Endothelial cell of umbilical vein (primary cell): ENCODE measurements at regions not wholly inside any gene's neighbourhood (a gene's known extent, or its start where the extent isn't known, plus 50 kb on each side); places are given as distances from the start of the nearest gene placed in this dataset.

Experiments used
- BruUV-seq: library from RNA; stranded (reverse); fragments of 400-500 nt; replicated peaks from 2 replicates; lab custom pipeline; 2021; lab: Mats Ljungman, UMichigan
- CTCF ChIA-PET: fragments of 300-600, 350-600 bp; sonication (Branson Sonifier 250); formaldehyde crosslinking; loops from one replicate; lab custom pipeline; 2021; ENCODE audit warnings: antibody characterized with exemption, inconsistent platforms; lab: Charles Lee
- POLR2A ChIA-PET: fragments of 300-600, 350-600 bp; sonication (Branson Sonifier 250); formaldehyde crosslinking; loops from one replicate; lab custom pipeline; 2021; ENCODE audit warnings: antibody characterized with exemption, inconsistent platforms; lab: Charles Lee
- DNase-seq: peaks from one replicate; pipeline ENCODE4 v3.0.0-alpha.2; 2011; ENCODE audit warnings: low read depth, low spot score
- FAIRE-seq: peaks from 2 replicates; lab custom pipeline; 2011; peaks lifted over from hg19 to GRCh38; lab: Jason Lieb, UNC
- H2AFZ ChIP-seq: 2 replicates; pipeline ENCODE4 v1.6.0; 2012; ENCODE audit warnings: low read depth, low read length, control low read depth, inconsistent platforms
- H3K27ac ChIP-seq: 2 replicates; pipeline ENCODE4 v1.5.1; 2011; ENCODE audit warnings: low read depth, mild to moderate bottlenecking, control low read depth, low read length, moderate library complexity; ENCODE audit not compliant: insufficient read depth
- H3K27me3 ChIP-seq, 2 experiments: 2 replicates each; pipeline versions ENCODE4 v1.6.0 to v1.6.1; 2011; ENCODE audit warnings: low read length in 2 of 2, mixed read lengths in 1 of 2; ENCODE audit not compliant: control insufficient read depth in 2 of 2, insufficient read depth in 2 of 2
- H3K36me3 ChIP-seq, 2 experiments: 2 replicates in 1 of 2; 3 replicates in 1 of 2; pipeline ENCODE4 v1.5.1; 2011; ENCODE audit warnings: low read length in 2 of 2, mild to moderate bottlenecking in 1 of 2, moderate library complexity in 1 of 2; ENCODE audit not compliant: control insufficient read depth in 2 of 2, insufficient read depth in 2 of 2; ENCODE audit errors: extremely low read depth in 1 of 2
- H3K4me1 ChIP-seq: 3 replicates; pipeline ENCODE4 v1.5.1; 2011; ENCODE audit warnings: mild to moderate bottlenecking, low read length; ENCODE audit not compliant: control insufficient read depth, insufficient read depth; ENCODE audit errors: extremely low read depth
- H3K4me2 ChIP-seq: 2 replicates; pipeline ENCODE4 v1.6.1; 2011; ENCODE audit warnings: low read length, control low read depth, mixed read lengths; ENCODE audit not compliant: insufficient read depth
- H3K4me3 ChIP-seq, 3 experiments: fragments of 200-600 bp in 1 of 3; sonication (generic), shearing (Covaris generic) in 1 of 3; replicated peaks in 1 of 3; 2 replicates each; pipeline ENCODE4 v1.5.1; 2011 to 2016; ENCODE audit warnings: control low read depth in 3 of 3, low read length in 3 of 3, mild to moderate bottlenecking in 2 of 3, inconsistent platforms in 1 of 3, low read depth in 1 of 3, moderate library complexity in 1 of 3; ENCODE audit not compliant: insufficient read depth in 1 of 3
- H3K79me2 ChIP-seq: 2 replicates; pipeline ENCODE4 v1.6.0; 2012; ENCODE audit warnings: low read length, inconsistent platforms; ENCODE audit not compliant: control insufficient read depth, insufficient read depth
- H3K9ac ChIP-seq: replicated peaks from 2 replicates; pipeline ENCODE3; 2011; ENCODE audit warnings: low read length, control low read depth; ENCODE audit not compliant: insufficient read depth; ENCODE audit errors: extremely low read depth
- H3K9me1 ChIP-seq: replicated peaks from 3 replicates; pipeline ENCODE4 v1.6.0; 2011; ENCODE audit warnings: mild to moderate bottlenecking, low read length; ENCODE audit not compliant: control insufficient read depth, insufficient read depth; ENCODE audit errors: extremely low read depth
- H3K9me3 ChIP-seq: replicated peaks from 2 replicates; pipeline ENCODE4 v1.5.1; 2012; ENCODE audit warnings: low read length, inconsistent platforms; ENCODE audit not compliant: control insufficient read depth, insufficient read depth
- H4K20me1 ChIP-seq: replicated peaks from 2 replicates; pipeline ENCODE3; 2011; ENCODE audit warnings: mild to moderate bottlenecking, low read length; ENCODE audit not compliant: control insufficient read depth, insufficient read depth; ENCODE audit errors: extremely low read depth
- CTCF ChIP-seq, 2 donors: IDR thresholded peaks; 1 replicate in 1 of 2; 2 replicates in 1 of 2; pipeline ENCODE4 v1.5.1; 2011; ENCODE audit warnings: low read length in 2 of 2, mild to moderate bottlenecking in 2 of 2, moderate library complexity in 2 of 2, control low read depth in 1 of 2, inconsistent platforms in 1 of 2, low read depth in 1 of 2; ENCODE audit not compliant: insufficient read depth in 1 of 2; ENCODE audit errors: extremely low read depth in 1 of 2
- EZH2 ChIP-seq: IDR thresholded peaks from 2 replicates; pipeline ENCODE4 v1.6.1; 2012; ENCODE audit warnings: borderline replicate concordance, low read depth, mild to moderate bottlenecking, moderate library complexity, low read length, inconsistent platforms; ENCODE audit not compliant: severe bottlenecking
- FOS ChIP-seq: IDR thresholded peaks from 2 replicates; pipeline ENCODE4 v1.6.1; 2011; ENCODE audit warnings: mild to moderate bottlenecking, low read length, moderate library complexity, borderline replicate concordance; ENCODE audit not compliant: insufficient read depth
- GATA2 ChIP-seq: IDR thresholded peaks from 2 replicates; pipeline ENCODE4 v1.7.0; 2011; ENCODE audit warnings: low read depth, mild to moderate bottlenecking, moderate library complexity, mixed read lengths, low read length; ENCODE audit not compliant: insufficient read length, insufficient read depth
- JUN ChIP-seq: IDR thresholded peaks from 2 replicates; pipeline ENCODE4 v1.6.1; 2011; ENCODE audit warnings: borderline replicate concordance, low read depth; ENCODE audit not compliant: insufficient read length, insufficient read depth
- MAX ChIP-seq: IDR thresholded peaks from 2 replicates; pipeline ENCODE4 v1.6.1; 2011; ENCODE audit not compliant: insufficient read depth, insufficient read length
- MYC ChIP-seq: IDR thresholded peaks from one replicate; pipeline ENCODE4 v1.6.1; 2011; ENCODE audit warnings: mild to moderate bottlenecking, low read depth, low read length
- POLR2A ChIP-seq: IDR thresholded peaks from 2 replicates; pipeline ENCODE4 v1.6.1; 2012; ENCODE audit warnings: low read depth, mild to moderate bottlenecking, control low read depth, low read length
- POLR2AphosphoS5 ChIP-seq: IDR thresholded peaks from 2 replicates; pipeline ENCODE4 v1.6.1; 2012; ENCODE audit warnings: low read depth, mild to moderate bottlenecking, control low read depth, low read length, moderate library complexity; ENCODE audit not compliant: insufficient read depth
- dilution Hi-C: fragments of 300-500 bp; cut with MboI; formaldehyde crosslinking; loops from one replicate; pipeline ENCODE4 v1.15.0; 2019; ENCODE audit warnings: low sequenced_read_pairs; ENCODE audit not compliant: extremely low pct_ligation_motif_present
- intact Hi-C: fragments of 100-400 bp; cut with micrococcal nuclease; formaldehyde crosslinking; loops from one replicate; pipeline ENCODE4 v1.10.0; 2022

GRCh38 chr18:61153571-61153970, 179.7 kb upstream of the CDH20 start:
- no peaks in the 10 kb centered on the region for H3K79me2 ChIP-seq
- dilution Hi-C loops: no loop called here
- ChIA-PET CTCF (no interaction called here), POLR2A (no interaction called here)
- no peak for FAIRE-seq
- H2AFZ ChIP-seq: no peak overlapping the region
- TF ChIP-seq FOS (no peak), JUN (no peak), POLR2AphosphoS5 (no peak), MAX (no peak), GATA2 (no peak)
- H3K4me3 ChIP-seq: no peak overlapping the region
- no peaks in the 10 kb centered on the region for H3K4me1 ChIP-seq
- no peaks in the 10 kb centered on the region for H3K9me1 ChIP-seq
- H3K27ac ChIP-seq: no peak overlapping the region
- no peaks in the 10 kb centered on the region for H3K27me3 ChIP-seq
- BruUV-seq: no TSS peak
- no peaks in the 10 kb centered on the region for H3K36me3 ChIP-seq
- intact Hi-C loops: no loop called here
- H3K4me2 ChIP-seq: no peak overlapping the region
- no peak for DNase-seq
- H4K20me1 ChIP-seq: no peaks in the 10 kb centered on the region
- no peak overlapping the region for H3K9ac ChIP-seq
- H3K9me3 ChIP-seq: no peaks in the 10 kb centered on the region

- H3K9ac ChIP-seq: no peak overlapping the region
- no peaks in the 10 kb centered on the region for H3K9me3 ChIP-seq
- dilution Hi-C loops: no loop called here
- H3K4me2 ChIP-seq: no peak overlapping the region
- intact Hi-C loops: no loop called here
- no peaks in the 10 kb centered on the region for H4K20me1 ChIP-seq
- no peak overlapping the region for H3K27ac ChIP-seq
- no peak overlapping the region for H3K4me3 ChIP-seq
- no peak for DNase-seq
- H3K4me1 ChIP-seq: no peaks in the 10 kb centered on the region
- CTCF ChIA-PET: interaction anchor here (0.6 to 1.0 kb wide), 3 partner anchors 30 to 345 kb away, joined by 3 to 4 read pairs (median 3); no protein-coding TSS in a partner anchor
- BruUV-seq: no TSS peak
- H3K9me1 ChIP-seq: no peaks in the 10 kb centered on the region
- H3K79me2 ChIP-seq: no peaks in the 10 kb centered on the region
- H2AFZ ChIP-seq: no peak overlapping the region
- H3K36me3 ChIP-seq: no peaks in the 10 kb centered on the region
- TF ChIP-seq FOS (no peak), MAX (no peak), CTCF (IDR thresholded peaks at IDR 0.05; ENCODE audit: extremely low read depth in 1 of 2, insufficient read depth in 1 of 2, low read depth in 1 of 2, low read length in 2 of 2) (no peak), JUN (no peak), POLR2AphosphoS5 (no peak), POLR2A (no peak), EZH2 (no peak), MYC (no peak), GATA2 (no peak)
- FAIRE-seq: no peak
- H3K27me3 ChIP-seq: no peaks in the 10 kb centered on the region
- POLR2A ChIA-PET: no interaction called here
Observed at GRCh38 chr18:61154866-61155265, 178.4 kb upstream of the CDH20 start.
